ENCODE measurements at regions not wholly inside any gene's neighbourhood (a gene's known extent, or its start where the extent isn't known, plus 50 kb on each side); places are given as distances from the start of the nearest gene placed in this dataset.

GRCh38 chr14:97796511-97796910, 999.3 kb downstream of the VRK1 start:
- POLR2A ChIA-PET = no interaction called here
- TF ChIP-seq ZFX (CRISPR knock-in tag; IDR thresholded peaks at IDR 0.05; ENCODE audit: low read depth) = no peak
- TF ChIP-seq STAG1 (CRISPR knock-in tag; IDR thresholded peaks at IDR 0.05) = no peak
- TF ChIP-seq ARID3A (IDR thresholded peaks at IDR 0.05; ENCODE audit: low read depth, low read length) = no peak
- no peak for TF ChIP-seq ZNF207 (IDR thresholded peaks at IDR 0.05; ENCODE audit: borderline replicate concordance)
- TF ChIP-seq THYN1 (CRISPR knock-in tag; IDR thresholded peaks at IDR 0.05; ENCODE audit: borderline replicate concordance, low read depth) = no peak
- TF ChIP-seq ATF6 (CRISPR knock-in tag; conservative IDR thresholded peaks at IDR 0.05) = no peak
- no peak for TF ChIP-seq CENPT (CRISPR knock-in tag; IDR thresholded peaks at IDR 0.05; ENCODE audit: low read depth)
- TF ChIP-seq ZNF646 (CRISPR knock-in tag; IDR thresholded peaks at IDR 0.05) = no peak
- TF ChIP-seq CCAR2 (optimal IDR thresholded peaks at IDR 0.05; ENCODE audit: low read depth, low read length) = no peak
- TF ChIP-seq GATAD1 (CRISPR knock-in tag; IDR thresholded peaks at IDR 0.05) = no peak
- TF ChIP-seq ATF7 (IDR thresholded peaks at IDR 0.05) = no peak
- no peak for TF ChIP-seq ATF7 (CRISPR knock-in tag; IDR thresholded peaks at IDR 0.05)
- TF ChIP-seq GTF2F1 (IDR thresholded peaks at IDR 0.05; ENCODE audit: low read length) = no peak

More at GRCh38 chr14:97796511-97796910, 999.3 kb downstream of the VRK1 start:
- Histone ChIP-seq H3K36me3 (replicated peaks in 1 of 2; ENCODE audit: control insufficient read depth in 1 of 2, insufficient read depth in 2 of 2, low read length in 2 of 2) (no peaks in the 10 kb centered on the region), H2AFZ (ENCODE audit: low read length) (no peak overlapping the region), H3K4me3 (replicated peaks in 1 of 3; ENCODE audit: insufficient read depth in 1 of 3, low read depth in 2 of 3, low read length in 3 of 3) (no peak overlapping the region), H3K9ac (ENCODE audit: insufficient read depth, low read depth, low read length) (no peak overlapping the region), H3K4me1 (ENCODE audit: insufficient read depth, low read length) (no peaks in the 10 kb centered on the region), H3K79me2 (ENCODE audit: insufficient read depth, low read length) (no peaks in the 10 kb centered on the region), H3K9me3 (ENCODE audit: low read length) (peaks cover 76% of the 10 kb centered on the region), H3K4me2 (ENCODE audit: low read depth, low read length) (no peak overlapping the region), H3K27me3 (ENCODE audit: control insufficient read depth in 1 of 2, insufficient read depth in 2 of 2, low read length in 2 of 2) (no peaks in the 10 kb centered on the region), H4K20me1 (ENCODE audit: insufficient read depth, low read length) (no peaks in the 10 kb centered on the region), H3K27ac (ENCODE audit: extremely low read length, insufficient read depth, low read length) (no peak overlapping the region)
- FAIRE-seq (no peak), ATAC-seq (no peak), DNase-seq (ENCODE audit: low spot score) (no peak)
- in situ Hi-C loops (cut with HindIII; ENCODE audit: extremely low pct_ligation_motif_present, low pct_unique_long_range_greater_than_20kb) (no loop called here), intact Hi-C loops (cut with micrococcal nuclease; ENCODE audit: unreplicated experiment) (no loop called here)
- CTCF ChIA-PET (ENCODE audit: low intra/inter-chr PET ratio, low total read pairs) = no interaction called here
- WGBS (ENCODE audit: low lambda C conversion rate) = 3% methylated on average over 3 of the region's 5 CpGs
- BruUV-seq (replicated peaks) = no TSS peak

All from HepG2 (cell line).